HEK293 (cell line): ENCODE measurements at regions not wholly inside any gene's neighbourhood (a gene's known extent, or its start where the extent isn't known, plus 50 kb on each side); places are given as distances from the start of the nearest gene placed in this dataset.

Experiments used
- CTCF ChIA-PET: fragments of 350-600 bp; formaldehyde crosslinking; extraction: SDS; loops from one replicate; lab custom pipeline; 2021; ENCODE audit warnings: antibody characterized with exemption; lab: Yijun Ruan, JAX
- POLR2A ChIA-PET: fragments of 300-600 bp; formaldehyde crosslinking; extraction: SDS; loops from one replicate; lab custom pipeline; 2020; ENCODE audit warnings: antibody characterized with exemption, inconsistent platforms; lab: Yijun Ruan, JAX
- H3K27ac ChIP-seq: fragments of 200-500 bp; sonication (Bioruptor generic); 2 replicates; pipeline ENCODE4 v1.5.1; 2014; ENCODE audit warnings: low read depth, low read length, control low read depth, inconsistent platforms; ENCODE audit errors: extremely low read depth
- H3K36me3 ChIP-seq, 2 experiments: fragments of 200-500 bp in 1 of 2; sonication (Bioruptor generic) in 1 of 2; 1 replicate in 1 of 2; 2 replicates in 1 of 2; pipeline ENCODE4 v1.5.1; 2014 to 2017; ENCODE audit warnings: inconsistent platforms in 2 of 2, low read length in 2 of 2; ENCODE audit not compliant: control insufficient read depth in 2 of 2, insufficient read depth in 1 of 2
- H3K4me1 ChIP-seq: fragments of 200-500 bp; sonication (Bioruptor generic); 2 replicates; pipeline ENCODE4 v1.5.1; 2014; ENCODE audit warnings: mild to moderate bottlenecking, low read length, inconsistent platforms; ENCODE audit not compliant: control insufficient read depth, insufficient read depth
- H3K4me3 ChIP-seq: 2 replicates; pipeline ENCODE4 v1.5.1; 2011; ENCODE audit warnings: low read depth, mild to moderate bottlenecking, control low read depth, low read length, moderate library complexity
- H3K9me3 ChIP-seq: fragments of 200-500 bp; sonication (Bioruptor generic); 2 replicates; pipeline ENCODE4 v1.5.1; 2014; ENCODE audit warnings: low read depth, low read length, inconsistent platforms; ENCODE audit not compliant: control insufficient read depth, insufficient read depth
- KLF9 ChIP-seq: fragments of 450-650 bp; formaldehyde crosslinking; IDR thresholded peaks from 2 replicates; pipeline ENCODE4 v1.5.1; 2016; ENCODE audit warnings: missing biosample characterization, missing genetic modification characterization, low read depth
- OSR2 ChIP-seq: fragments of 450-650 bp; formaldehyde crosslinking; IDR thresholded peaks from 2 replicates; pipeline ENCODE4 v1.5.1; 2016; ENCODE audit warnings: missing biosample characterization, missing genetic modification characterization
- PRDM2 ChIP-seq: fragments of 450-650 bp; formaldehyde crosslinking; IDR thresholded peaks from 2 replicates; pipeline ENCODE4 v1.5.1; 2016; ENCODE audit warnings: missing biosample characterization, missing genetic modification characterization, borderline replicate concordance
- YY1 ChIP-seq: fragments of 450-650 bp; formaldehyde crosslinking; IDR thresholded peaks from 2 replicates; pipeline ENCODE4 v1.5.1; 2018; ENCODE audit warnings: missing biosample characterization, missing genetic modification characterization
- ZBTB7A ChIP-seq: fragments of 450-650 bp; formaldehyde crosslinking; IDR thresholded peaks from 2 replicates; pipeline ENCODE4 v1.5.1; 2016; ENCODE audit warnings: low read depth, missing biosample characterization, missing genetic modification characterization
- ZNF2 ChIP-seq: fragments of 450-650 bp; formaldehyde crosslinking; IDR thresholded peaks from 2 replicates; pipeline ENCODE4 v1.5.1; 2016; ENCODE audit warnings: missing biosample characterization, missing genetic modification characterization
- ZNF274 ChIP-seq, 2 experiments: fragments of 200-500 bp in 1 of 2; fragments of 450-650 bp in 1 of 2; sonication (Bioruptor generic) in 1 of 2; formaldehyde crosslinking in 1 of 2; IDR thresholded peaks; 2 replicates each; pipeline versions ENCODE4 v1.5.1 to v1.6.1; 2014 to 2016; ENCODE audit warnings: borderline replicate concordance in 1 of 2, inconsistent platforms in 1 of 2, low read length in 1 of 2, missing biosample characterization in 1 of 2, missing genetic modification characterization in 1 of 2
- ZNF335 ChIP-seq: fragments of 450-650 bp; formaldehyde crosslinking; conservative IDR thresholded peaks from 2 replicates; pipeline ENCODE4 v1.5.1; 2016; ENCODE audit warnings: missing biosample characterization, missing genetic modification characterization
- ZNF341 ChIP-seq: fragments of 450-650 bp; formaldehyde crosslinking; IDR thresholded peaks from 2 replicates; pipeline ENCODE4; 2016; ENCODE audit warnings: low read depth, missing biosample characterization, missing genetic modification characterization
- ZNF433 ChIP-seq: fragments of 450-650 bp; formaldehyde crosslinking; IDR thresholded peaks from 2 replicates; pipeline ENCODE4 v1.5.1; 2016; ENCODE audit warnings: missing biosample characterization, missing genetic modification characterization, low read depth
- ZNF48 ChIP-seq: fragments of 450-650 bp; formaldehyde crosslinking; IDR thresholded peaks from 2 replicates; pipeline ENCODE4 v1.5.1; 2016; ENCODE audit warnings: missing biosample characterization, missing genetic modification characterization
- ZNF529 ChIP-seq: fragments of 450-650 bp; formaldehyde crosslinking; IDR thresholded peaks from 2 replicates; pipeline ENCODE4 v1.5.1; 2017; ENCODE audit warnings: missing genetic modification characterization, missing biosample characterization; ENCODE audit not compliant: insufficient replicate concordance
- ZNF548 ChIP-seq: fragments of 450-650 bp; formaldehyde crosslinking; IDR thresholded peaks from 2 replicates; pipeline ENCODE4 v1.5.1; 2016; ENCODE audit warnings: missing biosample characterization, missing genetic modification characterization
- ZNF571 ChIP-seq: fragments of 450-650 bp; formaldehyde crosslinking; IDR thresholded peaks from 2 replicates; pipeline ENCODE4 v1.5.0; 2017; ENCODE audit warnings: missing biosample characterization, missing genetic modification characterization
- ZNF658 ChIP-seq: fragments of 450-650 bp; formaldehyde crosslinking; IDR thresholded peaks from 2 replicates; pipeline ENCODE4; 2016; ENCODE audit warnings: missing biosample characterization, missing genetic modification characterization
- ZNF768 ChIP-seq: fragments of 450-650 bp; formaldehyde crosslinking; IDR thresholded peaks from 2 replicates; pipeline ENCODE4 v1.5.1; 2018; ENCODE audit warnings: missing biosample characterization, mild to moderate bottlenecking, missing genetic modification characterization
- TF ChIP-seq, protein P1 (sequence below): fragments of 450-650 bp; formaldehyde crosslinking; IDR thresholded peaks from 2 replicates; pipeline ENCODE4 v1.5.0; 2017; ENCODE audit warnings: missing biosample characterization, missing genetic modification characterization, borderline replicate concordance

DNA sequence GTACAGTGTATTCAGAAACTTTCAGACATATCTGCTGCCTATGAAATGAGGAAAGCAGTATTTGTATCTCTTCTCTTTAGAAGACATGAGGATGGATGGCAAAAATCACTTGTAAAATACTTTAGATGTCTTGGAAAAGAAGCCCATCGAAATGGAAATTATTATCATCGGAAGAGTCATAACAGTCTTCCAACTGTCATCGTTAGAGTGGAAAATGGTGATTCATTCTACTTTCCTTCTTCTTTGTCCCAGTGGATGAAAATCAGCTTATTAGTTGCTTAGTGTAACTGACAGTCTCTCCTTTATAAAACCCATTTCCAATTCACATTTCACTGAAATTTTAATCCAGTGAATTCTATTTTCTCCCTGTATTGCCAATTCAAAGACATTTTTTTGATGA lies 1323.7 kb upstream of the PIK3C3 start (continued):
- TF ChIP-seq PRDM2, result no peak

GRCh38 chr18:40630496-40630895 lies 1324.5 kb upstream of the PIK3C3 start:
- POLR2A ChIA-PET, result no interaction called here
- CTCF ChIA-PET, result interaction anchor here (0.7 kb wide), 1 partner anchor 1274 kb away, joined by 3 read pairs; no protein-coding TSS in a partner anchor
- no peaks in the 10 kb centered on the region for H3K9me3 ChIP-seq
- TF ChIP-seq ZNF571 (tag by site-specific recombination) (no peak), ZNF274 (IDR thresholded peaks at IDR 0.05; ENCODE audit: low read length) (no peak), ZNF274 (tag by site-specific recombination; IDR thresholded peaks at IDR 0.05; ENCODE audit: borderline replicate concordance) (no peak), ZNF768 (tag by site-specific recombination) (no peak), ZNF658 (tag by site-specific recombination) (no peak), OSR2 (tag by site-specific recombination) (no peak), ZBTB7A (no peak), KLF9 (tag by site-specific recombination) (no peak)
- TF ChIP-seq, all 188 proteins: peak for 0
- Histone ChIP-seq H3K36me3 (no peaks in the 10 kb centered on the region), H3K4me3 (no peak overlapping the region), H3K27ac (no peak overlapping the region), H3K4me1 (no peaks in the 10 kb centered on the region)

DNA sequence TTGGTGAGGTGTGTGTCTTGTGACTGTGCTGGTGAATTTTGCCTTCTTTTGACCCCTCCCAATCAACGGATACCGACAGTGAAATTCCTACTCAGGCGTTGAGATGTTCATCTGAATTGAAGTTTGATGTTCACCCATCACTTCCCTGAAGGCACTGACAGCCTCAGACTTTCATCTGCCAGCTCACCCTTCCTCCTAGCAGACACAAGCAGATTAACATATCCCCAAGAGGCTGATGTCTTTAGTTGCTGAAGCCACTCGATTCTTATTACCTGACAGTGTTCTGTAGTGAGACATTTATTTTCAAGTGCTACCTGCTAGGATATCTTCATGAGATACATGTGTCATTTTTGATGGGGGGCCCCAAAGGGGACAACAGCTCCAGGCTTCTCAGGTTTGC lies 1330.1 kb upstream of the PIK3C3 start:
- CTCF ChIA-PET, result no interaction called here
- TF ChIP-seq ZNF548 (tag by site-specific recombination), result no peak
- TF ChIP-seq ZNF433, result no peak
- TF ChIP-seq ZNF529 (tag by site-specific recombination), result no peak
- TF ChIP-seq, all 188 proteins: peak for 0
- Histone ChIP-seq H3K4me1 (no peaks in the 10 kb centered on the region), H3K9me3 (no peaks in the 10 kb centered on the region), H3K4me3 (no peak overlapping the region), H3K27ac (no peak overlapping the region), H3K36me3 (no peaks in the 10 kb centered on the region)
- POLR2A ChIA-PET, result no interaction called here

DNA sequence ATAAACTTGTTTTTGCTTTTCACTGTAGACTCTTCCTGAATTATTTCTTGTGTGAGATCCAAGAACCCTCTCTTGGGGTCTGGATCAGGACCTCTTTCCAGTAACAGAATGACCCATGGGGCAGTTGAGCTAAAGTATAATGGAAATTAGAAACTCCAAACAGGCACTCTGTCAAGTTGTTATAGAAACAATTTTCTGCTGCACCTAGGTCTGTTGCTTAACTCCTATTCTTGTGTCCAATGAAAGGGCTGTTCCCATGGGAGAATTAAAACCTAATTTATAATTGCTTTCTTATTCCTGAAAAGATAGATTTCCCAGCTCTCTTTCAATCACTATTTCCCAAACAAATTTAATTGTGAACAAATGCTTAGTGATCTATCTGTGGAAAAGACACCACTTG lies 1341.3 kb upstream of the PIK3C3 start:
- no peak overlapping the region for H3K4me3 ChIP-seq
- no peaks in the 10 kb centered on the region for H3K9me3 ChIP-seq
- no peaks in the 10 kb centered on the region for H3K36me3 ChIP-seq
- ChIA-PET POLR2A (no interaction called here), CTCF (no interaction called here)
- H3K4me1 ChIP-seq, result no peaks in the 10 kb centered on the region
- no peak overlapping the region for H3K27ac ChIP-seq
- TF ChIP-seq ZNF335 (tag by site-specific recombination) (no peak), ZNF48 (tag by site-specific recombination) (no peak), ZNF341 (no peak), YY1 (tag by site-specific recombination) (no peak), ZNF2 (no peak)
- TF ChIP-seq, protein P1, sequence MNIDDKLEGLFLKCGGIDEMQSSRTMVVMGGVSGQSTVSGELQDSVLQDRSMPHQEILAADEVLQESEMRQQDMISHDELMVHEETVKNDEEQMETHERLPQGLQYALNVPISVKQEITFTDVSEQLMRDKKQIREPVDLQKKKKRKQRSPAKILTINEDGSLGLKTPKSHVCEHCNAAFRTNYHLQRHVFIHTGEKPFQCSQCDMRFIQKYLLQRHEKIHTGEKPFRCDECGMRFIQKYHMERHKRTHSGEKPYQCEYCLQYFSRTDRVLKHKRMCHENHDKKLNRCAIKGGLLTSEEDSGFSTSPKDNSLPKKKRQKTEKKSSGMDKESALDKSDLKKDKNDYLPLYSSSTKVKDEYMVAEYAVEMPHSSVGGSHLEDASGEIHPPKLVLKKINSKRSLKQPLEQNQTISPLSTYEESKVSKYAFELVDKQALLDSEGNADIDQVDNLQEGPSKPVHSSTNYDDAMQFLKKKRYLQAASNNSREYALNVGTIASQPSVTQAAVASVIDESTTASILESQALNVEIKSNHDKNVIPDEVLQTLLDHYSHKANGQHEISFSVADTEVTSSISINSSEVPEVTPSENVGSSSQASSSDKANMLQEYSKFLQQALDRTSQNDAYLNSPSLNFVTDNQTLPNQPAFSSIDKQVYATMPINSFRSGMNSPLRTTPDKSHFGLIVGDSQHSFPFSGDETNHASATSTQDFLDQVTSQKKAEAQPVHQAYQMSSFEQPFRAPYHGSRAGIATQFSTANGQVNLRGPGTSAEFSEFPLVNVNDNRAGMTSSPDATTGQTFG (tag by site-specific recombination), result no peak
